Stimulated activated CD8-positive, alpha-beta memory T cell treated with anti-CD3 and anti-CD28 coated beads, Interleukin-12 subunit alpha, Interleukin-12 subunit beta, amount 100 ng/mL, for 4 hours (primary cell): ENCODE measurements at regions not wholly inside any gene's neighbourhood (a gene's known extent, or its start where the extent isn't known, plus 50 kb on each side); places are given as distances from the start of the nearest gene placed in this dataset.
"Not testable (repeated sequence)": the region's sequence is repeated elsewhere in the genome, so short reads cannot be mapped to it uniquely, and the experiment has no call there.

ENCODE experiments used
- DNase-seq: peaks from one replicate; pipeline ENCODE4 v3.0.0-alpha.2; 2020; ENCODE audit warnings: low read depth

DNA sequence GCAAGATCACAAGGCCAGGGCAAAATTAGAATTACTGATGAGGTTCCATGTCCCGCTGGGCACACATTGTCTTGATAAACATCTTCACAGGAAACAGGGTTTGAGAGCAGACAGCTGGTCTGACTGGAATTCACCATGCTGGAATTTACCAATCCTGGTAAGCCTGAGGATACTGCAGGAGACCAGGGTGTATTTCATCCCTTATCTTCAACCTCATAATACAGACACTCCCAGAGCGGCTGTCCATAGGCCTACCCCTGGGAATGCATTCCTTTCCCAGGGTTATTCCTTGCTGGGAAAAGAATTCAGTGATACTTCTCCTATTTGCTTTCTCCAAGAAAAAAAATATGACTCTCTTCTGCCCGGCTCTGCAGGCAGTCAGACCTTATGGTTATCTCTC is 875.1 kb upstream of the ACVR2A start:
- DNase-seq: not testable (repeated sequence)

DNA sequence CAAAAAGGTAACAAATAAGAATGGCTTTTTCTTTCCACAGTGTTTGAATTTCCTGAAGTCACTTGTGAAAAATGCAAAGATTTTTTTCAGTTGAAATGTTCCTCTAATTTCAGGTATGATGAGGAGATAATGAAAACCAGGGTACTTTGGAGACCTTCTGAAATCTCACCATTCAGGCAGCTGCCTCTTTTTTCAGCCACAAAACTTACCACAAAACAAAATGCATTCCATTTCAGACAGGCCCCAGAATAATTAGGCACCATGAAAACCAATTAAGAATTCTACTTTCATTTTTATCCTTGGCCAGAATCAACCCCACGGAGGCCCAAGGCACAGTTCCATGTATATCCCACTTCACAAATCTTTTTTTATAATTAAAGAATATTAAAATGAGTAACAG is 880.3 kb upstream of the ACVR2A start:
- DNase-seq: no peak

DNA sequence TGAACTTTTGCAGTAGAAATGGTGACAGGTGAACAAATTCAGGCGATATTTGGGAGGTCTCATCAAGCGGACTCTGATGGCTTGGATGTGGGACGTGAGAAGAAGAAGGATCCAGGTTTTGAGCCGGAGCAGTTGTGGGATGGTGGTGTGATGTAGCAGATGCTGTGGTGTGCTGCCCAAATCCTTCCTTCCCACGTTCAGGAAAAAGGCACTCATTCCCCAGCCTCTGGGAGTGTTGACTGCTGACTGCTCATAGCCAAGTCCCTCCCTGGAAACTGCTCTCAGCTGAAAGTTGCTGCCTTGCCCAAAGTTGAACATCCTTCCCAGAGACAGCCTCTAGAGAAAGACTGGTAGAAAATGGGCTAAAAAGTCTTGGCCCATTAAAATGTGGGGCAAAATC is 890.3 kb upstream of the ACVR2A start:
- no peak for DNase-seq

DNA sequence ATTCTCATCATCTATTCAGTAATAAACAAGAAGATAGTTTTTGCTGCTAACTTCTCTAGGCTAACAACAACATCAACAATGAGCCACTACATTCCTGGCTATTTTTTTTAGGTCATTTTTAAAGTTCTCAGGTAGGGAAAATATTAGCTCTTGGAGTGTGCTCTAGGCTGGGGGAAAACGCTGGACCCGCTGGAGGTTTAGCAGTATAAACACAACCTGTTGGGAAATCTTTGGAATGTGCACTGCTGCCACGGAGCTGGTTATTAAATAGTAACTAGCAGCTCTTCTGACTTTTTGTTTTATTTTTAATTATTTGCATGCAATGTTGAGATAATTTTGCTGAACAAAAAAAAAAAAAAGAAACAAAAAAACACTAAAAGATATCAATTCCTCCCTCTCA is 892.1 kb upstream of the ACVR2A start:
- DNase-seq: no peak

DNA sequence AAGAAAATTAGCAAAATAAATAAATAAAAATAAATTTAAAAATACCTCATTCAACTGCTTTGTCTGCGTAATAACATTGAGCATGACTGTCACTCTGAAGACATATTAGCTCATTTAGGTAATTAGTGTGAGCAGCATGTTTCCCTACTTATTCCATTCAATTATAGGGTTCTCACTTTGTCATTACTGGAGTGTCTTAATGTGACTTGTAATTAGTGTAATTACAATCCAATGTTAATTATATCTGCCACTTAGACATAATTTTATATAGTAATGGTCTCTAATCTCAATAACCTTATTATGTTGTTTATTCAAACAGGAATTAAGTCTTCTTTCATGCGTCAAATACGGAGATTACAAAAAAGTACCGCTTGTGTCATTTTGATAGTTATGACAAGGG is 893.9 kb upstream of the ACVR2A start:
- DNase-seq: no peak

DNA sequence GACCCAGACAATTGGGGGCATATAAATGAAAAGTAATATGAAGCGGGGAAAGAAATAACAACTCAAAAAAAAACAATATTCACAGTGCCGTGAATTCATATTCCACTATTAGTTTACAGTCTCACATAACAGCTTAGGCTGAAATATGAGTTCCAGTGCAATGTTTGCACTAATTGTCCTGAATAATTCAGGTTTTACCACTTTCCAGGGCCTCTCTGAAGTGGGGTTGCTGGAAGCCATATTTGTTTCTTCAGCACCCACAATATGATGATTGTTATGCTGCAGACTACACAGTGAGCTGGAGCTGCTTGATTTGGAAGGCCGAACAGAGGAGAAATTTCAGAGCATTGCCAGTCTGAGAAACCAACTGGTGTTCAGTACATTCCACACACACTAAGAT is 894.5 kb upstream of the ACVR2A start:
- no peak for DNase-seq

DNA sequence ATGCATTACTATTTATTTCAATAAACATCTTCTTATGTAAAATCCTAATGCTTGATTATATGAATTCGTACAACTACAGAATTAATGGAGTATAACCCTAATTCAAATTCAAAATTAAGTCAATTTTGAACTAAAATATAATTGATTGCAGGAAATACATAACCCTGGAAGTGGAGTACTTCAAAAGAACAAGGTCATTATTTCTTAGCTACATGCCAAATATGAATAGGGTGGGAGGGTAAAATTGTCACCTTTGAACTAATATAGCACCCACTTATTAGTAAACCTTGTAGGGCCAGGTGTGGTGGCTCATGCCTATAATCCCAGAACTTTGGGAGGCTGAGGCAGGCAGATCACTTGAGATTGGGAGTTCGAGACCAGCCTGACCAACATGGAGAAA is 895.4 kb upstream of the ACVR2A start:
- no peak for DNase-seq

DNA sequence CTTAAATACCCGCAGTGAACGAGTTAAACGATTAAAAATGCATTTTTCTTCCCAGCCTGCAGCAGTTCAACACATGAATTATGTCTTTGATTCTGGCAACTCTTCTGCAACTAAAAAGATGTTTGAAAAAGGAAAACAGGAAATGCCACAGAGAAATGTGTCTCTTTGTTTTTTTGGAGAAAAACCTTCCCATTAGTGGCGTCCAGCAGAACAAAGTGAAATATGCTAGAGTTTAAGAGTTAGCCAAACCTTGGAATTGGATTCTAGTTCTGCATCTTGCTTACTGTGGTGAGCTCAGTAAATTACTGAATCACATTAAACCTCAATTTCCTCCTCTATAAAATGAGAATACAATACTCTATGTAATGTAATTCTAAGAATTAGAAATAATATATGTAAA is 900.2 kb upstream of the ACVR2A start:
- DNase-seq: no peak

DNA sequence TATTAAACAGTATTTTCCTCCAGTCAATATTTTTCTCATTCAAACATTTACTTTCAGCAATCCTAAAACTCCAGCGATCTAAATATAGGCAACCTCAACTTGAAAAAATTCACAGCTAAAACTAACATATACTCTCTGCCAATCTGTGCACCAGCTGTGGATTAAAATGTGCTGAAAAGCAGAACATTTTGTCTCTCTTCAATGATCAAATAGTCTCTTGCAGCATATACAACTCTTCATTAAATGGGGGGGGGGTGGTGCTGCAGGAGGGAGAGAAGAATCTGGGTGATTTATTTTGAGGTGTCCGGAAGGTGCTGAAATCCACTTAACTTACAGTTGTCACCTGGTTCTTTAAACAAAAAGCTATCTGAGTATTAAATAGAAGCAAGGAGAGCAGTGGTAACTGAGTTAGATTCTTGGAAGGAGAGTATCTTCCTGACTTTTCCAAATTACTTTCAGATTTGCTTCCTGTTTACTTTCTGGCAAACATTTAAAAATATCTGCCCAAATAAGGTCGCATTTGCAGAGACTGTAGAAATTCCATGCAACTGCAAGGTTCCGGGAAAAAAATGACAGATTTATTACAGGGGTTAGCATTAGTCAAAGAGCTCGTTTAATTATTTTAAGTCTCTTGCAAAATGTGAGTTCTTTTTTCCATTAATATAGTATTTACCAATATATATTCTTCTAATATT is 904.7 kb upstream of the ACVR2A start:
- DNase-seq: no peak

DNA sequence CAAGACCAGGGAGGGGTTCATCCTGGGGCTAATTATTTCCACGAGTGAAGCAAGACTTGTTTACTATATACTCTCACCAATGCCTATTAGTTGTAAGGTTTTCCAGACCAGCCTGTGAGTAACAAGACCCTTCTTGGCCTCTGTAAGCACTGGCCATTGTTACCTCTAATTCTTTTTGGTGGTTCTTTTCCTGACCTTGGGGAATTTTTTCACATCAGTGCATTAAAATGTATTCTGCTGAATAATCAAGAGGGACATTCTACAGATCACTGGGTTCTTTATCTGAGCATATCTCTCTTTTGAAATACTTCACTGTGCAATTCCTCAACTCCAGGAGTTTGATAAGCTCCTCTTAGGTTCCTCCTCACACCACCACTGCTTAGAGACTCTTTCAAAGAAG is 909.9 kb upstream of the ACVR2A start:
- DNase-seq: no peak

DNA sequence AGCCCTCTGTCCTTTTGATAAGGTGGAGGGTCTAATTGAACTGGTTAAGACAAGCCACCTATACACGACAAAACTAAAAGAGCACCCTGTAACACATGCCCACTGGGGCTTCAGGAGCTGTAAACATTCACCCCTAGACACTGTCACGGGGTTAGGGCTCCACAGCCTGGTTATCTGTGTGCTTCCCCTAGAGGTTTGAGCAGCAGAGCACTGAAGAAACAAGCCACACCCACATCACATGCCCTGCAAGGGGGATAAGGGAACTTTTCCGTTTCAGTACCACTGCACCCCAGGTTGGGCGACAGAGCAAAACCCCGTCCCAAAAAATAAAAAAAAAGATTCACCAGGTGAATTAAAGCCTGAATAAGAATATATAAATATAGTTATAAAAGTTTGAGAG is 913.7 kb upstream of the ACVR2A start:
- no peak for DNase-seq

DNA sequence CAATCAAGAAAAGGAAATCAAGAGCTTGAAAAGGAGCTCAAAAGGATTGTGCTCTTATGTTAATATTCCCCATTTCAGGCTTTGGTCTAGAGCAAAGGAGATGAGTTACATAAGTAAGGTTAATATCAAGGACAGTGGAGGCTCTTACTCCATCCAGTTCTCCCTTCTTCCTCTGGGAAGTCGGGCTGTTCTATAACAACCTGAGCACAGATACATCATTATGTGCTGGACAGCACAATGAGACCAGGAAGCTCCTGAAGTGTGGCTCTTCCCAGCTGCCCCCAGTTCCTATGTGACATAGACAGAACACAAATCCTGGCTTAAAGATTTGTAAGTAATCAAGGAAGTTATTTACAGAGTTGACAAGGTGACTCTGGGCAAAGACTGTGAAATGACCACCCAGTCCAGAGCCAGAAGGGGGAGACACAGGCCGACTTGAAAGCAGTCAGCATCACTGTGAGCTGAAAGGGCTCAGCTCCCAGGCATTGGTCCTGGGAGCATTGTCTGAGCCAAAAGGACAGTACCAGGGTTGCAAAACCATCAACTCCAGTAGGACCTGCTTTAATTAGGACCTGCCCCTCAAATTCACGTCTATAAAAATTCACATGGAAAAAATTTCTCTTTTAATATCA is 917.6 kb upstream of the ACVR2A start:
- DNase-seq: no peak

DNA sequence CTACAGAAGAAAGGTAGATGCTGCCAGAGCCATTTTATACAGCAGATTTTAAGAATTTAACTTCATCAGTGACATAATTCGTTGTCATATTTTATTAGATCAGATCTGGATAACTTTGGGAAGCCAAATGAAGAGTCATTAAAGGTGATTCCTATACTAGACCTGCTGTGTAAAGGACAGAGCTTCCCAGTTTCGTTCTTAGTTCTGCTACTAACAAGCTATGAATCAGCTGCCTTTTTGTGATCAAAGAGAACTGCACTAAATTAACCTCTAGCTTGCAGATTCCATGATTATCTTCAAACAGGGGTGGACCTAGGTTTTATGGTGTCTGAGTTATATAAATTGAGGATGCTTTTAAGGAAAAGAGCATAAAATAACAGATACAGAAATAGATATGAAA is 926.5 kb upstream of the ACVR2A start:
- no peak for DNase-seq

DNA sequence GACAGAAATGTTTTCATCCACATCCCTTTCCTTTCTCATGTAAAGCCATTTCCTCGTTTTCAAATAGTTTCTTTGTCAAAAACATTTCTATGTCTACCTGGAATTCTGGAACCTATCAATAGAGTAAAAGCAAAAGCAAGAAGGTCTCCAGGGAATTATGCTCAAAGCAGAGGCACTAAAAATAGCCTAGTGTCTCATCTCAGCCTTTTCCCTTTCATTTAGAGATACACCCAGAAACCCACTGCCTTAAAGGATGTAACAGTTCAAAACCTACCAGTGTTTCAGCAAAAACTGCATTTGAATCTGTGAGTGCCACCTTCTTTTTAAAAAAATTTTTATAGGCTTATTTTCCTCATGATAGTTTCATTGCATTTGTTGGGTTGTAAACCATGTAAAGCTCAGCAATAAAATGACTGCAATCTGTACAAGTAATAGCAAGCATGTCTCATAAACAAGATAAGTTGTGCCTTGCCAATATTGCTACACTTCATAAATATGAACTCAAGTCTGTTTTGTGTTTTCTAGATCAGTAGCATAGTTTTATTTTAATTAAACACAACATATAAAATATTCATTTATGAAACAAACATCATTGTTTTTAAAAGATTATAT is 927.3 kb upstream of the ACVR2A start:
- DNase-seq: no peak

DNA sequence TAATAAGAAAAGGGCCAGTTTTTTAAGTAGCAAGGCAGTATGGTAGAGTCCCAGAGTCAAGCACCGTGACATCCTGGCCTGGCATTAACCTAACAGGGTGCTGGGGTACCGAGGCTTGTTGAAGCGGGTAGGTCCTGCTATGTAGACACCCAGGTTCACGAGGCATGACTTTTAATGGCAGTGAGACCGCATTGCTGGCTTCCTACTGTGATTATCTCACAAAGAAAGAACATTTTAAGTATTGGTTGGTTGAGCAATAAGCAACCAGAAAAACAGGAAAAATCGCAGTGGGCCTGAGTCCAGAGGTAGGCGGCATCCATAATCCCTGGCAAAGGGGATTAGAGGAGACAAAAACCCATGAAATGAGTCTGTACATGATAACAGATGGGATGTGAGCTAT is 927.9 kb upstream of the ACVR2A start:
- DNase-seq: no peak

DNA sequence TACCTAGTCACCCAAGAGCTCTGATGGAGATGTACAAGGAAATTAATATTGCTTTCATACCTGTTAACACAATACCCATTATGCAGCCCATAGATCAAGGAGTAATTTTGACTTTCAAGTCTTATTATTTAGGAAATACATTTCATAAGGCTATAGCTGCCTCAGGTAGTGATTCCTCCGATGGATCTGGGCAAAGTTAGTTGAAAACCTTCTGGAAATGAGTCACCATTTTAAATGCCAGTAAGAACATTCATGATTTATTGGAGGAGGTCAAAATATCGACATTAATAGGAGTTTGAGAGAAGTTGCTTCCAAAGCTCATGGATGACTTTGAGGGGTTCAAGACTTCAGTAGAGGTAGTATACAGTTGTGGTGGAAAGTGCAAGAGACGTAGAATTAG is 931.4 kb upstream of the ACVR2A start:
- no peak for DNase-seq

DNA sequence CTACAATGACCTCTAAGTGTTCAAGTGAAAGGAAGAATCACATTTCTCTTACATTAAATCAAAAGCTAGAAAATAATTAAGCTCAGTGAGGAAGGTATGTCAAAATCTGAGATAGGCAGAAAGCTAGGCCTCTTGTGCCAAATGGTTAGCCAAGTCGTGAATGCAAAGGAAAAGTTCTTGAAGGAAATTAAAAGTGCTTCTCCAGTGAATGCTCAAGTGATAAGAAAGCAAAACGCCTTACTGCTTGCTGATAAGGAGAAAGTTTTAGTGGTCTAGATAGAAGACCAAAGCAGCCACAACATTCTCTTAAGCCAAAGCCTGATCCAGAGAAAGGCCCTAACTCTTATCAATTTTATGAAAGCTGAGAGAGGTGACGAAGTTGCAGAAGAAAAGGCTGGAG is 932.3 kb upstream of the ACVR2A start:
- no peak for DNase-seq

DNA sequence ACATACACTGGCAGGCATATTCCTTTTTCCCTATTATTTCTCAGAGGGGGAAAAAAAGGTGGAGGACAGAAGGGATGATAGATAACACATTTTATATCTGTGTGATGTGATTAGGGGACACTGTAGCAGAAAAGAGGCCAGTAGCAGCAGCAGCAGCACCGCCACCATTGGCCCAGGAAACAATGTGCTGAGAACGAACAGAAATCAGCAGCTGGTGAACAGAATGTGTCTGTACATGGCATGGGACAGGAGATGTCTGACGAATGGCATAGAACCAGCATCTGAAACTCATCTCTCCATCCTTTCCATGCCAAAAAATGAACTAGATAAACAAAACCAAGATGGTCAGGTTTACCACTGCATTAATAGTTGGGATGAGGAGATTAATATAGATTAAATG is 936.1 kb upstream of the ACVR2A start:
- no peak for DNase-seq

DNA sequence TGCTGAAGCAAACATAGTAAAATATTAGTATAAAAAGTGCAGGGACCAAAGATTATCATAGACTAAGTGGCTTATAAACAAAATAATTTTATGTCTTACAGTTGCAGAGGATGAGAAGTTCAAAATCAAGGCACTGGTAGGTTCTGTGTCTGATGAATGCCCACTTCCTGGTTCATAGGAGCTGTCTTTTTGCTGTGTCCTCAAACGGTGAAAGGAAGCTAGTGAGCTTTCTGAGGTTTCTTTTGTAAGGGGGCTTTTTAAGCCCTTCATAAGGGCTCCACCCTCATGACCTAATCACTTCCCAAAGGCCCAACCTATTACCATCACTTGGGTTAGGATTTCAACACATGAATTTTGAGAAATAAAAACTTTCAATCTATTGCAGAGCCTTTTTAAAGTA is 946.7 kb upstream of the ACVR2A start:
- no peak for DNase-seq

DNA sequence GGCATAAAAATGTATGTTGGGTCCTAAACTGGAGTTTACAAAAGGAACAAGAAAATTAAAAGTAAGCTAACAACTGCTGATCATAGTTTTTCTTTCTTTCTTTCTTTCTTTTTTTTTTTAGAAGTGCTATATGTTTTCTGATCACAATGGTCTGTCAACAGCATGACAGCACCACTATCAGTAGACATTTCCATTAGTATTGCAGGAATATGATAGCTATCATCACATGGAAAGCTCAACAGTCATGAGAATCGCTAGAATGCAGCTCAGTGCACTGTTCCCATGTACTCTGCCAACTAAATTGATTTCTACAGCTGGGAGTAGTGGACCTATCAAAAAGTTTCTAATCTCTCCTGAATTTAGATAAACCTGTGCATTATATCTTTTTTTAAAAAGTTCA is 950.3 kb upstream of the ACVR2A start:
- DNase-seq: no peak

DNA sequence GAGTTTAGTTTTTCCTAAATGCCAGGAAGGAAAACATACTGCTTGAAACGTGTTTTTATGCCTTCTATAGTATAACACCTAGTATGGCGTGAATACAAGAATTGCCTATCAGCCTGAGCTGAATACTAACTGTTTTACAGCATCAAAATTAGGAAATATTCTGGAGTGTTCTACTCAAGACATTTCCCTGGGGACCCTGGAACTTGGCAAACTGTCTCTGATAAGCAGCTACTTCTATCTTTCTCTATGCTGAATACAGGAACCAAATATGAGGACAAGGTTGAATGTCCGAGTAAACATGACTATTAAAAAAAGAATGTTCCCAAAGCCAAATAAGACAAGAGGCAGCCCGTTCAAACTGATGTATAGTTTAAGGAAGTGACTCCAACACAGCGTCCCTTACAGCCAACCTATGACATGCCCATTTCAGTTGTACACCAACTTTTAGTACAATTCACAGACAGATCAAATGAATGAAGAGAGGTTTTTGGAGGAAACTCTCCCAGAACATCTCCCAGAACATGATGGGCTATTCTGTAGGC is 951.3 kb upstream of the ACVR2A start:
- no peak for DNase-seq

DNA sequence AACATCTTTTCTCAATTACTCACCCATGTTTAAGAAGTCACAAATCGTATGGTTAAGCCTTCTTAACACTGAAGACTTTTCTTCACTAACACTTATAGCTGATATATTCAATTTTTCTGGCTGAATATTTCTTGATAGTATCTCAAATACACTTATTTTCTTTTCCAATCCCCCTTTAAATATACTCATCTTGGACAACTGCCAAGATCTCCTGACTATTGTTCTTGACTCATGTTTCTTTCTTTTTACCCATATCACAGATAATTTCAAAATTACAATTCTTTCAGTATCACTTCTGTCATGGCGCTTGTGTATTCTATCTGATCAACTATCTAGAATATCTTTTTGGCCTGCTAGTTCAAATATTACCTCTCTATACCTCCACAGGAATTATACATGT is 954.3 kb upstream of the ACVR2A start:
- DNase-seq: no peak

DNA sequence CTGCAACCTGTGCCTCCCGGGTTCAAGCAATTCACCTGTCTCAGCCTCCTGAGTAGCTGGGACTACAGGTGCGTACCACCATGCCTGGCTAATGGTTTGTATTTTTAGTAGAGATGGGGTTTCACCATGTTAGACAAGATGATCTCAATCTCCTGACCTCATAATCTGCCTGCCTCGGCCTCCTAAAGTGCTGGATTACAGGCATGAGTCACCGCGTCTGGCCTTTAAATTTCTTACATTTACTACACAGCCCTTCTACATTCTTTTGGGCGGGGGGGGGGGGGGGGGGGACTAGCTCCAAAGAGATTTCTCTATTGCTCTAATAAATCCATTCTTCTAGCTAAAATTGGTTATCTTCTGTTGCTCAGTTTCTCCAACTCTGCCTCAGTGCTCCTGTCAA is 964.9 kb upstream of the ACVR2A start:
- no peak for DNase-seq

DNA sequence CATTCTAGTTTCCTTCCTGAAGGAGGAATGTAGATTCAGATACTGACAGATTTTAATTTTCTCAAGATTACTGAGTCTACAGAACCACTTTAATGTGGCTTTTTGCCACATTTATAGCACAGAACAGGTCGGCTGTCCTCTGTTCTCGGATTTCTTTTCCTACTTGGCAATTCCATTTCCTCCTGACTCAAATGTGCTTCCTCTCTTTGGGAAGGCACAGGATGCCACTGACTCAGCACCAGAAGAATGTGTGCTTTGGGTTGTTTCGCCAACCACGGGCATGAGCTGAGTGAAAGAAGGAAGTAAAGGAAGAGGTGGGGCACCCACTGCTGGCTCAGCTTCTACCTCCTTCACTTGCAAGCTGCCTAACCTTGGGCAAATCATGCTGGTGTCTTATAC is 970.6 kb upstream of the ACVR2A start:
- DNase-seq: no peak
